ENCODE measurements at regions not wholly inside any gene's neighbourhood (a gene's known extent, or its start where the extent isn't known, plus 50 kb on each side); places are given as distances from the start of the nearest gene placed in this dataset.
"Not testable (repeated sequence)": the region's sequence is repeated elsewhere in the genome, so short reads cannot be mapped to it uniquely, and the experiment has no call there.

- H3K79me2 ChIP-seq (ENCODE audit: insufficient read depth, low read length); H3K9me3 ChIP-seq (ENCODE audit: control insufficient read depth in 1 of 2, insufficient read depth in 1 of 2, low read depth in 1 of 2, low read length in 2 of 2); H3K27ac ChIP-seq (ENCODE audit: low read depth, low read length); BruUV-seq (replicated peaks); H3K4me3 ChIP-seq (replicated peaks in 1 of 2; ENCODE audit: low read depth in 1 of 2, low read length in 2 of 2); H3K4me2 ChIP-seq (ENCODE audit: low read length); intact Hi-C loops (cut with micrococcal nuclease); H3K4me1 ChIP-seq (ENCODE audit: control insufficient read depth in 1 of 2, insufficient read depth in 2 of 2, low read length in 2 of 2); H4K20me1 ChIP-seq (ENCODE audit: insufficient read depth); ATAC-seq; H3K36me3 ChIP-seq (ENCODE audit: control insufficient read depth in 1 of 2, insufficient read depth in 2 of 2, low read length in 2 of 2); H2AFZ ChIP-seq (ENCODE audit: low read depth, low read length, poor library complexity, severe bottlenecking); H3K27me3 ChIP-seq (ENCODE audit: insufficient read depth, low read length); H3K9me2 ChIP-seq (ENCODE audit: insufficient read depth); H3K9ac ChIP-seq (ENCODE audit: low read length); RAD21 ChIA-PET (ENCODE audit: low non-redundant PET in 1 of 2, low total read pairs in 2 of 2, uncharacterized antibody in 2 of 2, unreplicated experiment in 2 of 2); POLR2A ChIA-PET; DNase-seq (ENCODE audit: low read depth, low spot score); CTCF ChIA-PET: not testable (repeated sequence)
These were observed 1366.4 kb downstream of the KHDRBS2 start for GRCh38 chr6:60919652-60920051.

GRCh38 chr6:60903860-60904259 is 1382.2 kb downstream of the KHDRBS2 start:
- H3K9me3 ChIP-seq (ENCODE audit: control insufficient read depth in 1 of 2, insufficient read depth in 1 of 2, low read depth in 1 of 2, low read length in 2 of 2); H3K27me3 ChIP-seq (ENCODE audit: insufficient read depth, low read length); H3K36me3 ChIP-seq (ENCODE audit: control insufficient read depth in 1 of 2, insufficient read depth in 2 of 2, low read length in 2 of 2); H3K4me1 ChIP-seq (ENCODE audit: control insufficient read depth in 1 of 2, insufficient read depth in 2 of 2, low read length in 2 of 2); RAD21 ChIA-PET (ENCODE audit: low non-redundant PET in 1 of 2, low total read pairs in 2 of 2, uncharacterized antibody in 2 of 2, unreplicated experiment in 2 of 2); BruUV-seq (replicated peaks); H2AFZ ChIP-seq (ENCODE audit: low read depth, low read length, poor library complexity, severe bottlenecking); H4K20me1 ChIP-seq (ENCODE audit: insufficient read depth); ATAC-seq; intact Hi-C loops (cut with micrococcal nuclease); CTCF ChIA-PET; H3K79me2 ChIP-seq (ENCODE audit: insufficient read depth, low read length); DNase-seq (ENCODE audit: low read depth, low spot score); H3K9ac ChIP-seq (ENCODE audit: low read length); H3K4me3 ChIP-seq (replicated peaks in 1 of 2; ENCODE audit: low read depth in 1 of 2, low read length in 2 of 2); H3K4me2 ChIP-seq (ENCODE audit: low read length); POLR2A ChIA-PET; H3K27ac ChIP-seq (ENCODE audit: low read depth, low read length); H3K9me2 ChIP-seq (ENCODE audit: insufficient read depth): not testable (repeated sequence)

GRCh38 chr6:60893374-60893773 is 1392.7 kb downstream of the KHDRBS2 start:
- RAD21 ChIA-PET (ENCODE audit: low non-redundant PET in 1 of 2, low total read pairs in 2 of 2, uncharacterized antibody in 2 of 2, unreplicated experiment in 2 of 2); DNase-seq (ENCODE audit: low read depth, low spot score); POLR2A ChIA-PET; BruUV-seq (replicated peaks); H3K4me3 ChIP-seq (replicated peaks in 1 of 2; ENCODE audit: low read depth in 1 of 2, low read length in 2 of 2); H3K9ac ChIP-seq (ENCODE audit: low read length); H3K27me3 ChIP-seq (ENCODE audit: insufficient read depth, low read length); H3K4me2 ChIP-seq (ENCODE audit: low read length); H3K27ac ChIP-seq (ENCODE audit: low read depth, low read length); H2AFZ ChIP-seq (ENCODE audit: low read depth, low read length, poor library complexity, severe bottlenecking); H3K36me3 ChIP-seq (ENCODE audit: control insufficient read depth in 1 of 2, insufficient read depth in 2 of 2, low read length in 2 of 2); CTCF ChIA-PET; ATAC-seq; H3K4me1 ChIP-seq (ENCODE audit: control insufficient read depth in 1 of 2, insufficient read depth in 2 of 2, low read length in 2 of 2); intact Hi-C loops (cut with micrococcal nuclease); H3K79me2 ChIP-seq (ENCODE audit: insufficient read depth, low read length); H3K9me2 ChIP-seq (ENCODE audit: insufficient read depth); H3K9me3 ChIP-seq (ENCODE audit: control insufficient read depth in 1 of 2, insufficient read depth in 1 of 2, low read depth in 1 of 2, low read length in 2 of 2); H4K20me1 ChIP-seq (ENCODE audit: insufficient read depth): not testable (repeated sequence)

All from HCT116 (cell line).